Activated naive CD8-positive, alpha-beta T cell treated with anti-CD3 and anti-CD28 coated beads for 36 hours (primary cell): ENCODE measurements at regions not wholly inside any gene's neighbourhood (a gene's known extent, or its start where the extent isn't known, plus 50 kb on each side); places are given as distances from the start of the nearest gene placed in this dataset.
"Not testable (repeated sequence)": the region's sequence is repeated elsewhere in the genome, so short reads cannot be mapped to it uniquely, and the experiment has no call there.

Experiments
- DNase-seq: peaks from one replicate; pipeline ENCODE4 v3.0.0; 2021
- H3K27ac Mint-ChIP-seq: one replicate; pipeline ENCODE4 v1.8.0; 2022; ENCODE audit warnings: mild to moderate bottlenecking, moderate library complexity, mixed read lengths
- H3K27me3 Mint-ChIP-seq: one replicate; pipeline ENCODE4 v1.8.0; 2022; ENCODE audit warnings: mild to moderate bottlenecking, mixed read lengths
- H3K36me3 Mint-ChIP-seq: one replicate; pipeline ENCODE4 v1.8.0; 2021; ENCODE audit warnings: mild to moderate bottlenecking, mixed read lengths
- H3K4me1 Mint-ChIP-seq: one replicate; pipeline ENCODE4 v1.8.0; 2021; ENCODE audit warnings: mixed read lengths
- H3K4me3 Mint-ChIP-seq: one replicate; pipeline ENCODE4 v1.8.0; 2022; ENCODE audit warnings: mild to moderate bottlenecking, moderate library complexity, mixed read lengths
- H3K9me3 Mint-ChIP-seq: one replicate; pipeline ENCODE4 v1.8.0; 2022; ENCODE audit warnings: mixed read lengths

DNA sequence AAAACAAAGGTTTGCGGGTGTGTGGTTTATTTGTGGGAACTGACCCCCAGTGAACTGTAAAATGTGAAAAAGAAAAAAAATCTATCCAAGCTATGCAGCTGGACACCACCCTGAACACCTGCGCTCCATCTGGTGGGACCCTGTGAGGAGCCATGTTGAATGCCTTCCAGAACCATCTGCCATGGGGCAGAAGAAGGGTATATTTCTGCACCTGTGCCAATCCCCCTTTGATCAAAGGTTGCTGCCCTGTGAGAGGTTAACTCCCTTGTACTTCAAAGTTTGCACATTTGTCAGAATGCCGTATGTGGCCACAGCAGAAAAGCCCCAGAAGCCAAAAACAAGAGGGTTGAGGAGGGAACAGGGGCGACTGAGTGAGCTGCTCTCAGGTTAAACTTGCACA is 148.5 kb upstream of the ALDH1B1 start:
- Mint-ChIP-seq H3K4me3 (no peak overlapping the region), H3K27me3 (no peaks in the 10 kb centered on the region), H3K4me1 (no peaks in the 10 kb centered on the region), H3K27ac (no peak overlapping the region), H3K9me3 (no peaks in the 10 kb centered on the region), H3K36me3 (no peaks in the 10 kb centered on the region)
- no peak for DNase-seq

DNA sequence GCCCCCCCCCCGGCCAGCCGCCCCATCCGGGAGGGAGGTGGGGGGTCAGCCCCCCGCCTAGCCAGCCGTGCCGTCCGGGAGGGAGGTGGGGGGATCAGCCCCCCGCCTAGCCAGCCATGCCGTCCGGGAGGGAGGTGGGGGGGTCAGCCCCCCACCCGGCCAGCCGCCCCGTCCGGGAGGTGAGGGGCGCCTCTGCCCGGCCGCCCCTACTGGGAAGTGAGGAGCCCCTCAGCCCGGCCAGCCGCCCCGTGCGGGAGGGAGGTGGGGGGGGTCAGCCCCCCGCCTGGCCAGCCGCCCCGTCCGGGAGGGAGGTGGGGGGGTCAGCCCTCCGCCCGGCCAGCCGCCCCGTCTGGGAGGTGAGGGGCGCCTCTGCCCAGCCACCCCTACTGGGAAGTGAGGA is 150.4 kb upstream of the ALDH1B1 start:
- not testable (repeated sequence) for H3K27ac Mint-ChIP-seq, H3K36me3 Mint-ChIP-seq, H3K27me3 Mint-ChIP-seq, H3K4me3 Mint-ChIP-seq, DNase-seq, H3K4me1 Mint-ChIP-seq, H3K9me3 Mint-ChIP-seq

DNA sequence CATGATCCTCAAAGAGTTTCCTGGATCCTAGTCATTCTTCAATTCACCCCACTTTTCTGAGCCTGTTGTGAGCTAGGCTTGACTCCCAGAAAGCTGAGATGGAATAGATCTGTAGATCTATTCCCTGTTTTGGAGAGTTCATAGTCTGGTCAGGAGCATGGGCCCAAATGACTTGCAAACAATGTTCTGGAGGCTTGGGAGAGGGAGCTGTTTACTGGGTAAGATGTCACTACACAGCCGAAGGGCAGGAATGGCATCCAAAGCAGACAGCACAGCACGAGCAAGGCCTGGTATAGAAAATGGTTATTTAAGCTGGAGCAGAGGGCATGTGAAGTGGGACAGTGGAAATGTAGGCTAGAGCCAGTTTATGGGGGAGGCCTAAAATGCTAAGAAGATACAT is 152.5 kb upstream of the ALDH1B1 start:
- no peak overlapping the region for H3K27ac Mint-ChIP-seq
- no peak overlapping the region for H3K4me3 Mint-ChIP-seq
- H3K27me3 Mint-ChIP-seq = no peaks in the 10 kb centered on the region
- no peak for DNase-seq
- H3K36me3 Mint-ChIP-seq = no peaks in the 10 kb centered on the region
- no peaks in the 10 kb centered on the region for H3K9me3 Mint-ChIP-seq
- H3K4me1 Mint-ChIP-seq = no peaks in the 10 kb centered on the region

DNA sequence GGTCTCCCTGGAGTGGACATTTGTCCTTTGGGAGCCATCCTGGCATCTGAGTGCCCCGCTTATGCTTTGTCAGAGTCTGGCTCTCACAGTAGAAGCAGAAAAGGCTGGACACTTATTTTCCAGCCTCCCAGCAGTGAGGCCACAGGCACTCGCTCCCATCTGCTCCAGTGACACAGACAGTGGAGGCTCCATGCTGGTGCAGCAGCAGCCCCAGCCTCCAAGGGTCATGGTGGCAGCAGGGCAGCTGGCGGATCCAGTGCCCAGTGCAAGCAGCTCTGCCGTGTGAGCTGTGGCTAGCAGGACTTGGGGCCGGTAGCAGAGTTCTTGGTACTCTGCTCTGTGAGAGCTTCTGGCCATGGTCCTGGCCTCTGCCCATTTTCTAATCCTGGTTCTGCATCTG is 157.3 kb upstream of the ALDH1B1 start:
- DNase-seq = no peak

DNA sequence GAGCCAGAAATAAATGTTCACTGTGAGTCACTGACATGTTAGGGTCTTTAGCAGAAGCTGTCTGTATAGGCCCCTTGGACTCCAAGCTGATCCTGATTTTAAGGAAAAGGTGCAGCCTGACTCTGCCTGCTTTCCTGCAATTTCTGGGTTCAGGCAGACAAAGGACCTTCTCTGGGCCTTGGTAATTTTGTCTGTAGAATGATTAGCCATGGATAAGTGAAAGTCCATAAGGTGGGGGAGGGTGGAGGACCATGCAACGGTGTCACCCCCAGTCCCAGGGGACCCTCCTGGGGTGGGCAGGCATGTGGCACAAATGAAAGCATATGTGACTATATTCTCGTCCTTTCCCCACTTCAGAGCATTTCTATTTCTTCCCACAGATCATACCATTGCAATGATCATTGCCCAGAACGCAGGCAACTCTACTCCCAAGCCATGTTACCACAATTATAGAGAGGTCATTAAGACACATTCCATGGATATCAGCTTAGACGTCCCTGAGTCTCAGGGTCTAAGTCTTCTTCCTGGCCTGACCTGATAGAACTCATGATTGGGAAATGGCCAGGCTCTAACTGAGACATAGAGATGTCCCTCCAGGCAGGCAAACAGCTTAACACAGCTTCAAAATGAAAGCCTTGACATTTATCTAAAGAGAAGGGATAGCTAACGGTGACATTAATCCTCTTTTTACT is 157.9 kb upstream of the ALDH1B1 start:
- H3K4me1 Mint-ChIP-seq = no peaks in the 10 kb centered on the region
- H3K4me3 Mint-ChIP-seq = no peak overlapping the region
- no peaks in the 10 kb centered on the region for H3K36me3 Mint-ChIP-seq
- no peaks in the 10 kb centered on the region for H3K9me3 Mint-ChIP-seq
- H3K27me3 Mint-ChIP-seq = no peaks in the 10 kb centered on the region
- no peak for DNase-seq
- no peak overlapping the region for H3K27ac Mint-ChIP-seq

More for the DNA sequence above, 157.3 kb upstream of the ALDH1B1 start:
- H3K36me3 Mint-ChIP-seq = no peaks in the 10 kb centered on the region
- no peaks in the 10 kb centered on the region for H3K4me1 Mint-ChIP-seq
- no peak overlapping the region for H3K4me3 Mint-ChIP-seq
- no peak overlapping the region for H3K27ac Mint-ChIP-seq
- no peaks in the 10 kb centered on the region for H3K27me3 Mint-ChIP-seq
- H3K9me3 Mint-ChIP-seq = no peaks in the 10 kb centered on the region

DNA sequence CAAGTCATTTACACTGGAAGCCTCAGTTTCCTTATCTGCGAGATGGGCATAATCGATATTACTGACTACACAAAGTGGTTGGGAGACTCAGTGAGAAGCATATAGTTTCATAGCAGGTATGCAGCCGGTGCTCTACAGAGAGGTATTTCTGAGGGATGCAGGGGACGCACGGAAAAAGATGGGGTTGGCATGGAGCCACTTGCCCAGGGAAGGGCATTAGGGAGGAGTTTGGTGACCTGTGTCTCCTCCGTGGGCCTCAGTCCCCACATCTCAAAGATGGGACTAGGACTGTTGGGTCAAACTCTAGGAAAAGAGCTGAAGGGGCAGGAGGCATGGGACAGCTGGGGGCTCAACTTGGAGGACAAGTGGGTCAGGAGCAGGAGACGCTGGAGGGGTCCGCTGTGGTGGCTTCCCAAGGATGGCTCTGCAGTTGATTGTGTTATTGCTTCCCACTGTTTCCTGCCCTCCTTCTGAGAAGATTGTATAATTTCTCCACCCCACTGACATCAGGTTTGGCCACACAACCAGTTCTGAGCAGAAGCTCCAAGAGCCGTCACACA is 158.6 kb upstream of the ALDH1B1 start:
- H3K27ac Mint-ChIP-seq = no peak overlapping the region
- no peak for DNase-seq
- H3K27me3 Mint-ChIP-seq = no peaks in the 10 kb centered on the region
- H3K9me3 Mint-ChIP-seq = no peaks in the 10 kb centered on the region
- H3K36me3 Mint-ChIP-seq = no peaks in the 10 kb centered on the region
- H3K4me3 Mint-ChIP-seq = no peak overlapping the region
- H3K4me1 Mint-ChIP-seq = no peaks in the 10 kb centered on the region

DNA sequence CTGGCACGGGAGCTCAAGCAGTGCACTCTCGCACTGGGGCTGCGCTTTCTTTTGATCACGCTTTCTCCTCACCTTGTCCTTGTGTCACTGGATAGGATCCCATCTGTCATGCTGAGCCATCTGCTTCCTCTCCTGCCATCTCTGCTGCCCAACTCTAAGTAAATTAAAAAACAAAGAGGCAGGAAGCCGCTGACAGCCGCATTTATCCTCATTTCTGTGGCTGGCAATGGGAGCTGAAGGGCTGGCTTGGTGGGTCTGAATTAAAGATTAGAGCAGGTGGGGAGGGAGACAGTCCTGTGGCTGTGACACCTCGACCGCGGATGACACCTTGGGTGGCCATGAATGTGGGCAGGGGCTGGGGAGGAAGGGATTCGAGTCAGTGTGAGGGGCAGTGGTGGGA is 159.2 kb upstream of the ALDH1B1 start:
- Mint-ChIP-seq H3K27ac (no peak overlapping the region), H3K9me3 (no peaks in the 10 kb centered on the region), H3K27me3 (no peaks in the 10 kb centered on the region), H3K4me3 (no peak overlapping the region), H3K4me1 (no peaks in the 10 kb centered on the region), H3K36me3 (no peaks in the 10 kb centered on the region)
- no peak for DNase-seq

DNA sequence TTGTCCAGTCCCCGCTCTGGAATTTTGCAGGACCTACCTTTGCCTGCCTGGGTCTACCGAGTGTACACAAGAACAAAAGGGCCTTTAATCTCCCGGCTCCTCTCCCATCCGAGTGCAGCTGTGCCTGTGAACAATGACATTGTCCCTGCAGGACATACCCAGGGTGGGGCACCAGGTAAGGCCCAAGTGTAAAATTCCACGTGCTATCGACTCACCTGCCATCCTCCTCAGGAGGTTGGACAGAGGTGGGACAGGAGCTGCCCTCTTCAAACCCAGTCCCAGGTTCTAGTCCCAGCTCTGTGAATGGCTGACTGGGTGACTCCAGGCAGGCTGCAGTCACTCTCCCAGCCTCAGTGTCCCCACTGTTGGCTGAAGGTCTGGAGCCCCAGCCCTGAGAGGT is 159.6 kb upstream of the ALDH1B1 start:
- Mint-ChIP-seq H3K36me3 (no peaks in the 10 kb centered on the region), H3K4me3 (no peak overlapping the region), H3K9me3 (no peaks in the 10 kb centered on the region), H3K27me3 (no peaks in the 10 kb centered on the region), H3K4me1 (peaks cover under 1% of the 10 kb centered on the region), H3K27ac (no peak overlapping the region)
- DNase-seq = no peak

DNA sequence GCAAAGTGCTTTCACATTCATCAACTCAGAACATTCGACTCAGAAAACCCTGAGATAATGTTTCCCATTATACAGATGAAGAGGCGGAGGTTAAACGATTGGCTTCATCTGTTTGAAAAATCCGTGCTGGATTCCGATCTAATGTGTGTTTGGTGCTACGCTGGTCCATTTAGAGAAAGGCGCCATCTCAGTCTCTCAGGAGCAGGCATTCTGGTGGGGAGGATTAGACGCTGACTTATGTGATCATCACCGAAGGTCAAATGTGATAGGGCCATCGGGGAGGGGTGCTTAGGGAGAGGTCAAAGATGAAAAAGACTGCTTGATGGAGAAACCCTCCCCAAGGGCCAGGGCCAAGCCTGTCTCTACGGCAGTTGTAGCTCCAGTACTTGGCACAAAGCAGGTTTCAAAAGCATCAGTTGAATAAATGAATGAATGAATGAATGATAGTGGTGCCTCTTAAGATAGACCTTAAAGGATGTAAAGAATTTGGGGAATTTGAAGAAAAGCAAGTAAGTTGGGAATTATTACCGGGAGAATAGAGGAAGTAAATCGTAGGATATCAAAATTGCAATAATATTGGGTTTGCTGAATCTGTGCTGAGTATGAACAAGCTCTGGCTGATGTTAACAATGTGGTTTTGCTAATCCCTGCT is 160.6 kb upstream of the SHB start:
- DNase-seq = no peak

DNA sequence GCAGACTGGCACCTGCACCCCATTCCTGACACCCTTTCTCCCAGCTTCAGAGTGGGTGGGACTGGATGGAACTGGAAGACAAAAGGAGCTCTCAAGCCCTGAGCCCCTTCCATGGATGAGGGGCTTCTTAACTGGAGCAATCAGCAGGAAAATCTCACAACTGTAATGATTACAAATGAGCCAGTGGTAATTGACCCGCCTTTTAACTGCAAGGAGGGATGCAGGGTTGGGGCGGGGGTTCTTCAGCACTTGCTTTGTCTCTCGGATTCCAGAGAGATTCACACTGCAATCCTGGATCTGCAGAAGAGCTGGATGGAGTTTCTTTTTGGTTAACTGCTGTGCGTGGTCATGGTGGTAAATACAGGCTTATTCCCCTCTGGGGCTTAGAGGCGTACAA is 160.1 kb upstream of the SHB start:
- Mint-ChIP-seq H3K36me3 (no peaks in the 10 kb centered on the region), H3K27ac (no peak overlapping the region), H3K4me1 (peaks cover 15% of the 10 kb centered on the region), H3K27me3 (peaks cover 5% of the 10 kb centered on the region), H3K4me3 (no peak overlapping the region), H3K9me3 (no peaks in the 10 kb centered on the region)
- no peak for DNase-seq

More for the DNA sequence above, 160.6 kb upstream of the SHB start:
- Mint-ChIP-seq H3K27ac (no peak overlapping the region), H3K4me3 (no peak overlapping the region), H3K4me1 (peaks cover 15% of the 10 kb centered on the region), H3K9me3 (no peaks in the 10 kb centered on the region), H3K36me3 (no peaks in the 10 kb centered on the region), H3K27me3 (peaks cover 5% of the 10 kb centered on the region)

DNA sequence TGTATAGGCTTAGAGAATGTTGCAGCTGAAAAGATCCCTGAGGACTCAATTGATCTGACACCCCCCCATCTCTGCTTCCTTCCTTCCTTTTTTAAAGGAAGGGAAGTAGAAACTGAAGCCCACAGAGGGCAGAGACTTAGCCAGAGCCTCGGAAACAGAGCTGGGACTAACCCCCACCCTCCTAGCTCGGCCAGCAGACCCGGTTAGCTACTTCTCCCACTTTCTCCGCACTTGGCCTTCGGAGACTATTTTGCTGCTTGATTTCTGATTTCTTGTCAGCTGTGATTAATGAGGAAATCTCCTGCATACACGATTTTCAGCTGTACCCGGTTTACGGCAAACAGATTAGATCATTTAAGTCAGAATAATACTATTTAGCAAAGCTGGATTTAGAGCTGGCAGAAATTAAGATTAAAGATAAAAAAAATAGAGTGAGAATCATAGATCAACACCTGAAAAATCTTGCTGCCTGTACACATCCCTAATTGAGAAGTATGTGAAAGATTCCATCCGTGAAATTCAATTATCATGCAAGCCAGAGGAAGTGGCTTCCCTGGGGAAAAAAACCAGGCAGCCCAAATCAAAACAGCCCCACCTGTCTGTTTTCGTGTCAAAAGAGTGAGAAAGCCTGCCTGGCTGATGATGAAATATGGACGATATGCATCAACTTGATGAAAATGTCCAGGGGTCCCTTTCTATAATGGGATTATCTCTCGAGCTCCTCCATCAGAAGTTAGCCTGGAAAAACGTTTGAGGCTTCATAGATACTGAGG is 159.5 kb upstream of the SHB start:
- Mint-ChIP-seq H3K4me3 (no peak overlapping the region), H3K27me3 (peaks cover 5% of the 10 kb centered on the region), H3K4me1 (peaks cover 15% of the 10 kb centered on the region), H3K27ac (no peak overlapping the region), H3K36me3 (no peaks in the 10 kb centered on the region), H3K9me3 (no peaks in the 10 kb centered on the region)
- no peak for DNase-seq

DNA sequence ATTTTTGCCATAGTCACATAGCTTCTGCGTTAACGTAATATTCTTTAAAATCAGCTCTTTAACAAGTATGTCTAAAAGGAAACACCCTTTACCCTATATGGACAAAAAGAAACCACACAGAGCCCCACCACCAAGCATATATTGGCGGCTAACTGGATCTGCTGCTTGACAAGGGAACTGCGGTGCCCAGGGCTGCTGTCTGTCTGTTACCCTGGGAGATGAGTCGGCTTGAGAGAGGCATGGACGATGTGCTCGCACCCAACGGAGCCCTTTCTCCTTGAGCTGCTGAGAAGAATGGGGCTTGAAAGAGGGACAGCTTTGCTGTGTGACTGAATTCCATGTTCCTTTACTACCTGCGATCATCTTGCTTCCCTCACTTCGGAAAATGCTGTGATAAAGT is 158.6 kb upstream of the SHB start:
- no peak overlapping the region for H3K27ac Mint-ChIP-seq
- peaks cover 15% of the 10 kb centered on the region for H3K4me1 Mint-ChIP-seq
- H3K27me3 Mint-ChIP-seq = peaks cover 5% of the 10 kb centered on the region
- no peaks in the 10 kb centered on the region for H3K9me3 Mint-ChIP-seq
- H3K36me3 Mint-ChIP-seq = no peaks in the 10 kb centered on the region
- DNase-seq = peak; percentile 6
- H3K4me3 Mint-ChIP-seq = peak overlapping the region; percentile 68

DNA sequence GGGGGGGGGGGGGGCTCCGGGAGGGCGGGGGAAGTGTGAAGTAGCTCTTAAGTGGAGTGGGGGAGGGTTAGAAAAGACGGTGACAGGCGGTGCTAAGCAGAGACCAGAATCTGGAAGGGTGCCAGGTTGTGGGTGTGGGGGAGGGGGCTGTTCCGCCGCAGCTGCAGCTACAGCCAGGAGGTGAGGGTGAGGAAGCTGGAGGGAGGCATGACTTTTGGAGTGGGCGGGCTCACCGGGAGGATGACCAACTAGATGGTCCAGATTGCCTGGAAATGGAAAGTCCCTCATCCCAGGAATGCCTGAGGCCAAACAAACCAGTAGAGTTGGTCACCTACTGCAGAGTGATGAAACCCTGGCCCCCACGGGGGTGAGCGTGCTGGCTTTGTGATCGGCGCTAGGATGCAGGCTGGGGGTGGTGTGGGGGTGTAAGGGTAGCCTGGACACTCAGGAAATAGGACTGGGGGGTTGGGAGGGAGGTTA is 158.1 kb upstream of the SHB start:
- peak overlapping the region; percentile 68 for H3K4me3 Mint-ChIP-seq
- peaks cover 15% of the 10 kb centered on the region for H3K4me1 Mint-ChIP-seq
- peaks cover 2% of the 10 kb centered on the region for H3K9me3 Mint-ChIP-seq

DNA sequence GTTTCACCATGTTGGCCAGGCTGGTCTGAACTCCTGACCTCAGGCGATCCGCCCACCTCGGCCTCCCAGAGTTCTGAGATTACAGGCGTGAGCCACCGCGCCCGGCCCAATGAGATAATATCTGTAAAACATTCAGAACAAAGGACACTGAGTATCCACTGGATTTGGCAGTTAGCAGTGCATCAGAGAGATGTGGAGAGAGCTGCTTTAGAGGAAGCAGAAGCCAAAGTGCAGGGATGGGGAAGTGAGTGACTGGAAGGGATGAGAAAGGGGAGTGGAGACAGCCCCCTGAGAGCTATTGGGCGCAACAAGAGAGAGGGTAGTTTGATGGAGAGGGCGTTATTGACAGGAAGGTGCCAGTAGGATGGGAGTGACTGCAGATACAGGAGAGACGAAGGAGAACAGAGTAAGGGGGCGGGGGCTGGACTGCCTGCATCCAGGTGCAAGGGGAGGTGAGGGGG is 157.5 kb upstream of the SHB start:
- Mint-ChIP-seq H3K4me1 (peaks cover 15% of the 10 kb centered on the region), H3K9me3 (peaks cover 5% of the 10 kb centered on the region), H3K27ac (no peak overlapping the region), H3K27me3 (peaks cover 5% of the 10 kb centered on the region), H3K36me3 (no peaks in the 10 kb centered on the region), H3K4me3 (peak overlapping the region; percentile 11)
- no peak for DNase-seq

More for the DNA sequence above, 158.1 kb upstream of the SHB start:
- Mint-ChIP-seq H3K27me3 (peaks cover 5% of the 10 kb centered on the region), H3K36me3 (no peaks in the 10 kb centered on the region), H3K27ac (no peak overlapping the region)
- peak; percentile 65 for DNase-seq

DNA sequence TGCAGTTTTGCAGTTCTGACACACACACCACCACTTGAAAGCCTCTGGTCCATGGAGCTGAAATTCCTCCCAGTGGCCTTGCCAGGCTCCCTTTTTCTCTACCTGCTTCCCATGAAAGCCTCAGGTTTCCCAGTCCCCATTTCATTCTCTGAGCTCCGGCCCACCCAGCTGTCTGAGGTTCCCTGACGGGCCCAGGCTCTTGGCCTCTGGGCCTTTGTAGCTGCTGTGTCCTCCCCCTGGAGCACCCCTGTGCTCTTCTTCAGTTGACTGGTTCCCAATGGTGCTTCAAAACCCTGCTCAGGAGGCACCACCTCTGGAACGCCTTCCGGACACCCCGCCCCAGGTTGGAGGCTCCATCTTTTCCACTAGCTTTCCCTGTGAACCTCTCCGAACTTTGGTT is 155.9 kb upstream of the SHB start:
- H3K27ac Mint-ChIP-seq = no peak overlapping the region
- peaks cover 15% of the 10 kb centered on the region for H3K4me1 Mint-ChIP-seq
- H3K27me3 Mint-ChIP-seq = peaks cover 5% of the 10 kb centered on the region
- H3K4me3 Mint-ChIP-seq = no peak overlapping the region
- H3K9me3 Mint-ChIP-seq = peaks cover 5% of the 10 kb centered on the region
- H3K36me3 Mint-ChIP-seq = no peaks in the 10 kb centered on the region
- DNase-seq = no peak
